ENCODE measurements at regions not wholly inside any gene's neighbourhood (a gene's known extent, or its start where the extent isn't known, plus 50 kb on each side); places are given as distances from the start of the nearest gene placed in this dataset.

- TF ChIP-seq CTCF (IDR thresholded peaks at IDR 0.05; ENCODE audit: poor library complexity, severe bottlenecking) (no peak), RAD21 (conservative IDR thresholded peaks at IDR 0.05) (no peak)
Observed at GRCh38 chr19:31132753-31133110, 216.5 kb downstream of the TSHZ3 start.

Measured in neural cell (in vitro differentiated cells).